Mesenchymal stem cell (in vitro differentiated cells and primary cell): ENCODE measurements at regions not wholly inside any gene's neighbourhood (a gene's known extent, or its start where the extent isn't known, plus 50 kb on each side); places are given as distances from the start of the nearest gene placed in this dataset.

Experiments used
- DNase-seq: peaks from one replicate; pipeline ENCODE4 v3.0.0-alpha.2; 2013
- H2AFZ ChIP-seq: one replicate; pipeline ENCODE4 v1.6.1; 2013; ENCODE audit warnings: low read depth, mild to moderate bottlenecking, control low read depth, inconsistent platforms, low read length, moderate library complexity
- H2AK5ac ChIP-seq: 2 replicates; pipeline ENCODE4 v1.6.1; 2013; ENCODE audit warnings: low read length, moderate library complexity, mild to moderate bottlenecking, inconsistent platforms; ENCODE audit not compliant: severe bottlenecking
- H2BK120ac ChIP-seq: one replicate; pipeline ENCODE4 v1.6.1; 2013; ENCODE audit warnings: low read depth, mild to moderate bottlenecking, inconsistent platforms, low read length, moderate library complexity
- H2BK12ac ChIP-seq, 2 experiments: one replicate each; pipeline ENCODE4 v1.6.1; 2013; ENCODE audit warnings: inconsistent platforms in 2 of 2, low read length in 2 of 2, mild to moderate bottlenecking in 2 of 2, moderate library complexity in 2 of 2, control low read depth in 1 of 2
- H2BK15ac ChIP-seq: one replicate; pipeline ENCODE4 v1.6.1; 2013; ENCODE audit warnings: mild to moderate bottlenecking, low read depth, inconsistent platforms; ENCODE audit not compliant: poor library complexity, severe bottlenecking
- H2BK5ac ChIP-seq: 2 replicates; pipeline ENCODE4 v1.6.1; 2013; ENCODE audit warnings: low read depth, mild to moderate bottlenecking, low read length, control low read depth, inconsistent platforms; ENCODE audit not compliant: poor library complexity, severe bottlenecking
- H3K14ac ChIP-seq, 2 experiments: one replicate each; pipeline ENCODE4 v1.6.1; 2013; ENCODE audit warnings: inconsistent platforms in 2 of 2, low read length in 2 of 2, control low read depth in 1 of 2, mild to moderate bottlenecking in 1 of 2, moderate library complexity in 1 of 2
- H3K18ac ChIP-seq, 2 experiments: one replicate each; pipeline ENCODE4 v1.6.1; 2013; ENCODE audit warnings: inconsistent platforms in 2 of 2, low read length in 2 of 2, control low read depth in 1 of 2, low read depth in 1 of 2, mild to moderate bottlenecking in 1 of 2
- H3K23ac ChIP-seq, 2 experiments: one replicate each; pipeline ENCODE4 v1.6.1; 2013; ENCODE audit warnings: inconsistent platforms in 2 of 2, low read length in 2 of 2, mild to moderate bottlenecking in 2 of 2, moderate library complexity in 2 of 2, control low read depth in 1 of 2
- H3K27ac ChIP-seq: 2 replicates; pipeline ENCODE4 v1.5.1; 2013; ENCODE audit warnings: mild to moderate bottlenecking, moderate library complexity, low read length, control low read depth, inconsistent platforms; ENCODE audit not compliant: poor library complexity, severe bottlenecking
- H3K27me3 ChIP-seq, 2 experiments: 2 replicates each; pipeline versions ENCODE4 v1.6.1 to v1.7.0; 2013; ENCODE audit warnings: low read length in 2 of 2, mild to moderate bottlenecking in 2 of 2, moderate library complexity in 2 of 2, control low read depth in 1 of 2, inconsistent platforms in 1 of 2; ENCODE audit not compliant: control insufficient read depth in 1 of 2, insufficient read depth in 1 of 2
- H3K36me3 ChIP-seq, 2 experiments: 2 replicates each; pipeline versions ENCODE4 v1.6.1 to v1.7.0; 2013; ENCODE audit warnings: low read length in 2 of 2, control low read depth in 1 of 2, inconsistent platforms in 1 of 2, low read depth in 1 of 2, mild to moderate bottlenecking in 1 of 2; ENCODE audit not compliant: insufficient read depth in 2 of 2, control insufficient read depth in 1 of 2
- H3K4ac ChIP-seq, 2 experiments: one replicate each; pipeline ENCODE4 v1.6.1; 2013; ENCODE audit warnings: inconsistent platforms in 2 of 2, low read length in 2 of 2, mild to moderate bottlenecking in 2 of 2, moderate library complexity in 2 of 2, control low read depth in 1 of 2, low read depth in 1 of 2
- H3K4me1 ChIP-seq: 2 replicates; pipeline ENCODE4 v1.6.1; 2013; ENCODE audit warnings: low read depth, low read length, control low read depth; ENCODE audit not compliant: control insufficient read depth, insufficient read depth
- H3K4me2 ChIP-seq: 2 replicates; pipeline ENCODE4 v1.6.1; 2013; ENCODE audit warnings: low read length, mild to moderate bottlenecking, inconsistent platforms; ENCODE audit not compliant: poor library complexity, severe bottlenecking
- H3K4me3 ChIP-seq, 2 experiments: 2 replicates each; pipeline versions ENCODE4 v1.5.1 to v1.7.0; 2013; ENCODE audit warnings: low read length in 2 of 2, mild to moderate bottlenecking in 2 of 2, control low read depth in 1 of 2, low read depth in 1 of 2; ENCODE audit not compliant: insufficient read depth in 1 of 2
- H3K79me1 ChIP-seq: replicated peaks from 2 replicates; pipeline ENCODE4 v1.6.1; 2013; ENCODE audit warnings: mild to moderate bottlenecking, control low read depth, low read length, inconsistent platforms; ENCODE audit not compliant: poor library complexity, severe bottlenecking
- H3K9ac ChIP-seq: 2 replicates; pipeline ENCODE4 v1.7.0; 2013; ENCODE audit warnings: mild to moderate bottlenecking, low read length, moderate library complexity
- H3K9me3 ChIP-seq: 2 replicates; pipeline ENCODE4 v1.7.0; 2013; ENCODE audit warnings: mild to moderate bottlenecking, low read length; ENCODE audit not compliant: control insufficient read depth
- H4K8ac ChIP-seq: one replicate; pipeline ENCODE4 v1.6.1; 2013; ENCODE audit warnings: inconsistent platforms, mild to moderate bottlenecking, low read length, moderate library complexity
- H4K91ac ChIP-seq: one replicate; pipeline ENCODE4 v1.6.1; 2013; ENCODE audit warnings: mild to moderate bottlenecking, low read length, inconsistent platforms
- WGBS: methylation state at CpG from one replicate; pipeline ENCODE4 v1.1.7; 2013; ENCODE audit warnings: mixed read lengths; 5-methylcytosine and 5-hydroxymethylcytosine counted together

DNA sequence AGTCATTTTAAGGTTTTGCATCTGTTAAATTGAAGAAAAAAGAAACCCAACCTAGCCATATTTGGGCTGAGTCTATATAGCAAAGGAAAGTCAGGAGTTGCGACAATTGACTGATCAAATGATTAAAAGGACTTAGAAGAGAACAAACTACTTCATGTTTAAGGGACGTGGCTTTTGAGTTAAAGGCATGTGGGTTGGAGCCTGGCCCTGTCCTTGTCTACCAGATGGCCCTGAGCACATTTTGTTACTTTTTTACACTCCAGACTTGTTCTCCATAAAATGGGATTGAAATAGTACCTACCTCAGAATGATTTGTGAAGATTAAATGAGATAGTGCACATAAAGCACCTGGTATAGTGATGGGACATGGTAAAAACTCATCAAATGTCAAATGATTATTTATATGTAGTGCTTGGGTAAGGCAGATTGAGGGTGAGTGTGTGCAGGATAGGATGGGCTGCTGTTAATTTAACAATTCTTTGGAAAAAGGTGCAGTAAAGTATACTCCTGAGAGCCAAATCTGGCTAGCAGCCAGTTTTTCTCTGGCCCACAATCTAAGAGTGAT, 168.3 kb downstream of the KIF20B start:
- no peak overlapping the region for H2BK12ac ChIP-seq
- no peaks in the 10 kb centered on the region for H3K9me3 ChIP-seq
- H3K14ac ChIP-seq: no peak overlapping the region
- no peaks in the 10 kb centered on the region for H3K4me1 ChIP-seq
- no peak for DNase-seq
- H3K27me3 ChIP-seq: peaks cover 0 to 6% of the 10 kb centered on the region in 2 experiments
- no peak overlapping the region for H3K23ac ChIP-seq
- no peaks in the 10 kb centered on the region for H3K79me1 ChIP-seq
- no peak overlapping the region for H3K4me2 ChIP-seq
- H3K18ac ChIP-seq: no peak overlapping the region
- H2AK5ac ChIP-seq: no peak overlapping the region
- H3K4ac ChIP-seq: no peak overlapping the region
- H3K36me3 ChIP-seq: no peaks in the 10 kb centered on the region
- no peak overlapping the region for H2BK120ac ChIP-seq
- H2AFZ ChIP-seq: no peak overlapping the region
- no peak overlapping the region for H2BK5ac ChIP-seq
- WGBS: 80% methylated on average over 2 of the region's 2 CpGs
- H3K9ac ChIP-seq: peak overlapping the region; percentile 5
- no peak overlapping the region for H4K91ac ChIP-seq
- no peak overlapping the region for H4K8ac ChIP-seq
- no peak overlapping the region for H3K27ac ChIP-seq
- no peak overlapping the region for H3K4me3 ChIP-seq
- no peak overlapping the region for H2BK15ac ChIP-seq

DNA sequence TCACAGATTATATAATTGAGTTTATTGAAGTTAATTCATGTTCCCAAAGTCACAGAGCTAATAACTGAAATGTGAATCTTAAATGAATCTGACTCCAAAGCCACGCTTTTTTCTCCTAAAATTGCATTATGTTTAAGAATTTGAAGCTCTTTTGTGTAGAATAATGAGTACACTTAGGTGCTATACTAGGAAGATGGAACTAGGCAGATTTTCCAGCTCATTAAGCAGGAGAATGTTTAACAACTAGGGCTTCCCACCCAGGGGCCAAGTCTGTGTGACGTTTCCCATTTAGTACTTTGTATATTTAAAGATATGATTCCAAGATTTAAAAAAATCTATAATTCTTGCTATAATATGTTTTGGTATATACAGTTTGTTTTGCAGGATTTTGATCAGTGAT, 169.5 kb downstream of the KIF20B start:
- H2BK5ac ChIP-seq: no peak overlapping the region
- WGBS: no CpG with 5 or more reads among the region's 2 CpGs
- no peaks in the 10 kb centered on the region for H3K4me1 ChIP-seq
- no peak overlapping the region for H2AK5ac ChIP-seq
- no peak for DNase-seq
- no peak overlapping the region for H2BK120ac ChIP-seq
- no peak overlapping the region for H3K4me2 ChIP-seq
- no peaks in the 10 kb centered on the region for H3K36me3 ChIP-seq
- H3K4me3 ChIP-seq: no peak overlapping the region
- no peaks in the 10 kb centered on the region for H3K79me1 ChIP-seq
- H2BK15ac ChIP-seq: no peak overlapping the region
- H3K4ac ChIP-seq: no peak overlapping the region
- peaks cover 0 to under 1% of the 10 kb centered on the region in 2 experiments for H3K27me3 ChIP-seq
- H3K9ac ChIP-seq: no peak overlapping the region
- no peak overlapping the region for H3K14ac ChIP-seq
- H3K23ac ChIP-seq: no peak overlapping the region
- H4K8ac ChIP-seq: no peak overlapping the region
- no peak overlapping the region for H2BK12ac ChIP-seq
- peaks cover 8% of the 10 kb centered on the region for H3K9me3 ChIP-seq
- H3K18ac ChIP-seq: no peak overlapping the region
- H2AFZ ChIP-seq: no peak overlapping the region
- H4K91ac ChIP-seq: no peak overlapping the region
- no peak overlapping the region for H3K27ac ChIP-seq

DNA sequence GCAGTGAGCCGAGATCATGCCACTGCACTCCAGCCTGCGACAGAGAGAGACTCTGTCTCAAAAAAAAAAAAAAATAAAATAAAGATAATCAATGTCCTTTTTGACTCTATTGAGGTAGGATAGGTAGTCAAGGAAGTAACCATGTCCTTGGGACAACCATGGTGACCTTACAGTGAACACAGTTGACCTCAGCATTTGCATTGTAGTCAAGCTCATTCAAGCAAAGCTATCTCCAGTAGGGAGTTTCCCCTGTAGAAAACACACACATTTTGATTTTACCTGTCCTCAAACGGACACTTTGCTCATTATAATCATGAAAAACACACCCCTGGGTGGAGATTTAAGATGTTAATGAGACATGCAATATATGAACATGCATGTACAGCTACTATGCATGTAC, 171.7 kb downstream of the KIF20B start:
- Histone ChIP-seq H3K23ac (no peak overlapping the region), H2BK120ac (no peak overlapping the region), H3K79me1 (no peaks in the 10 kb centered on the region), H4K8ac (no peak overlapping the region), H3K4me3 (no peak overlapping the region), H3K4me2 (no peak overlapping the region), H3K27ac (no peak overlapping the region), H2BK15ac (no peak overlapping the region), H3K14ac (no peak overlapping the region), H3K4ac (no peak overlapping the region), H2BK12ac (no peak overlapping the region), H3K4me1 (no peaks in the 10 kb centered on the region), H3K27me3 (no peaks in the 10 kb centered on the region), H3K9me3 (peaks cover 8% of the 10 kb centered on the region), H2AFZ (no peak overlapping the region), H2BK5ac (no peak overlapping the region), H3K18ac (no peak overlapping the region), H3K36me3 (no peaks in the 10 kb centered on the region), H4K91ac (no peak overlapping the region), H2AK5ac (no peak overlapping the region), H3K9ac (no peak overlapping the region)
- WGBS: no CpG with 5 or more reads among the region's 3 CpGs
- no peak for DNase-seq

DNA sequence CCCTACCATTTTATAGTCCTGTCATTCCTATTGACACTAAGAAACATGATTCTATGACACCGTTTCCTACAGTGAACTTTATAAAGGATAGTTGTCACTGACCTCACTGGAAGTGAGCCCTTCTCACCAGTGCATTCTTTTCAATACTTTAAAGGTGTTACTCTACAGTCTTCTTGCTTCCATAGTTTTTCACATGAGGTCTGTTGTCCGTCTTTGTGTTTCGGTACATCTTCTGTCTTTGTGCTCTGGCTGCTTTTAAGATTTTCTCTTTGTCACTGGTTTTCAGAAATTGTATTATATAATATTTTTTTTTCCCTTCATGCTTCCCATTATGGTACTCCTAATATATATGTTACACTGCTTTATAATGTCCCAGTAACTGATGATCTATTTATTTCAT, 174.2 kb downstream of the KIF20B start:
- H3K4me3 ChIP-seq: no peak overlapping the region
- H3K9ac ChIP-seq: no peak overlapping the region
- H3K4ac ChIP-seq: no peak overlapping the region
- H2BK15ac ChIP-seq: no peak overlapping the region
- no peaks in the 10 kb centered on the region for H3K27me3 ChIP-seq
- no peak overlapping the region for H4K8ac ChIP-seq
- H3K18ac ChIP-seq: no peak overlapping the region
- no peak for DNase-seq
- no peaks in the 10 kb centered on the region for H3K4me1 ChIP-seq
- H2BK12ac ChIP-seq: no peak overlapping the region
- WGBS: 93% methylated on average over 3 of the region's 3 CpGs
- H2AK5ac ChIP-seq: no peak overlapping the region
- no peak overlapping the region for H3K4me2 ChIP-seq
- H3K79me1 ChIP-seq: no peaks in the 10 kb centered on the region
- peaks cover 8% of the 10 kb centered on the region for H3K9me3 ChIP-seq
- H2BK120ac ChIP-seq: no peak overlapping the region
- H2BK5ac ChIP-seq: no peak overlapping the region
- H3K14ac ChIP-seq: no peak overlapping the region
- H3K36me3 ChIP-seq: no peaks in the 10 kb centered on the region
- H3K23ac ChIP-seq: no peak overlapping the region
- no peak overlapping the region for H4K91ac ChIP-seq
- H2AFZ ChIP-seq: no peak overlapping the region
- H3K27ac ChIP-seq: no peak overlapping the region
